ENCODE measurements at regions not wholly inside any gene's neighbourhood (a gene's known extent, or its start where the extent isn't known, plus 50 kb on each side); places are given as distances from the start of the nearest gene placed in this dataset.

GRCh38 chr2:12315224-12315623, 401.5 kb upstream of the TRIB2 start:
- DNase-seq (ENCODE audit: low spot score): no peak

GRCh38 chr2:12316476-12316875, 400.3 kb upstream of the TRIB2 start:
- DNase-seq (ENCODE audit: low spot score): no peak

- no peak for DNase-seq (ENCODE audit: low spot score)
These were observed 399.4 kb upstream of the TRIB2 start for GRCh38 chr2:12317286-12317685.

- no peak for DNase-seq (ENCODE audit: low spot score)
These were observed 398.8 kb upstream of the TRIB2 start for GRCh38 chr2:12317814-12318426.

- DNase-seq (ENCODE audit: low spot score): no peak
These were observed 398.2 kb upstream of the TRIB2 start for GRCh38 chr2:12318427-12319057.

GRCh38 chr2:12320027-12320734, 396.6 kb upstream of the TRIB2 start:
- no peak for DNase-seq (ENCODE audit: low spot score)

GRCh38 chr2:12320991-12321641, 395.6 kb upstream of the TRIB2 start:
- no peak for DNase-seq (ENCODE audit: low spot score)

GRCh38 chr2:12321886-12322285, 394.9 kb upstream of the TRIB2 start:
- no peak for DNase-seq (ENCODE audit: low spot score)

- DNase-seq (ENCODE audit: low spot score): no peak
These were observed 390.9 kb upstream of the TRIB2 start for GRCh38 chr2:12325806-12326205.

- DNase-seq (ENCODE audit: low spot score): peak; percentile 12
These were observed 390.1 kb upstream of the TRIB2 start for GRCh38 chr2:12326449-12327190.

- DNase-seq (ENCODE audit: low spot score): no peak
These were observed 385.8 kb upstream of the TRIB2 start for GRCh38 chr2:12330916-12331315.

GRCh38 chr2:12331698-12332097, 385.0 kb upstream of the TRIB2 start:
- no peak for DNase-seq (ENCODE audit: low spot score)

- no peak for DNase-seq (ENCODE audit: low spot score)
These were observed 383.4 kb upstream of the TRIB2 start for GRCh38 chr2:12333293-12333692.

- no peak for DNase-seq (ENCODE audit: low spot score)
These were observed 382.2 kb upstream of the TRIB2 start for GRCh38 chr2:12334412-12334966.

- DNase-seq (ENCODE audit: low spot score): no peak
These were observed 381.6 kb upstream of the TRIB2 start for GRCh38 chr2:12335131-12335530.

GRCh38 chr2:12335995-12336394, 380.7 kb upstream of the TRIB2 start:
- no peak for DNase-seq (ENCODE audit: low spot score)

- DNase-seq (ENCODE audit: low spot score): no peak
These were observed 377.6 kb upstream of the TRIB2 start for GRCh38 chr2:12338946-12339697.

GRCh38 chr2:12340164-12340563, 376.6 kb upstream of the TRIB2 start:
- DNase-seq (ENCODE audit: low spot score): no peak

- DNase-seq (ENCODE audit: low spot score): no peak
These were observed 375.5 kb upstream of the TRIB2 start for GRCh38 chr2:12341215-12341614.

GRCh38 chr2:12341920-12342319, 374.8 kb upstream of the TRIB2 start:
- no peak for DNase-seq (ENCODE audit: low spot score)

- no peak for DNase-seq (ENCODE audit: low spot score)
These were observed 373.6 kb upstream of the TRIB2 start for GRCh38 chr2:12343141-12343540.

Data from germinal center (tissue), 1 donor.